Mammary epithelial cell (primary cell): ENCODE measurements at regions not wholly inside any gene's neighbourhood (a gene's known extent, or its start where the extent isn't known, plus 50 kb on each side); places are given as distances from the start of the nearest gene placed in this dataset.

Source experiments
- CTCF ChIP-seq, 2 donors: IDR thresholded peaks in 1 of 2; conservative IDR thresholded peaks in 1 of 2; 2 replicates each; pipeline ENCODE4 v1.5.1; 2011 to 2012; ENCODE audit warnings: inconsistent platforms in 2 of 2, low read length in 2 of 2, mild to moderate bottlenecking in 2 of 2, control low read depth in 1 of 2, low read depth in 1 of 2; ENCODE audit not compliant: insufficient read depth in 1 of 2; ENCODE audit errors: extremely low read depth in 1 of 2
- EZH2 ChIP-seq: IDR thresholded peaks from 2 replicates; pipeline ENCODE4 v1.6.1; 2012; ENCODE audit warnings: low read length, inconsistent platforms, borderline replicate concordance

- TF ChIP-seq CTCF (conservative IDR thresholded peaks at IDR 0.05 in 1 of 2, IDR thresholded peaks at IDR 0.05 in 1 of 2; ENCODE audit: extremely low read depth in 1 of 2, insufficient read depth in 1 of 2, low read depth in 1 of 2, low read length in 2 of 2) (no peak), EZH2 (no peak)
Observed at GRCh38 chr21:24727803-24728440, 879.4 kb downstream of the MRPL39 start.
